ENCODE measurements at regions not wholly inside any gene's neighbourhood (a gene's known extent, or its start where the extent isn't known, plus 50 kb on each side); places are given as distances from the start of the nearest gene placed in this dataset.
"Not testable (repeated sequence)": the region's sequence is repeated elsewhere in the genome, so short reads cannot be mapped to it uniquely, and the experiment has no call there.

DNA sequence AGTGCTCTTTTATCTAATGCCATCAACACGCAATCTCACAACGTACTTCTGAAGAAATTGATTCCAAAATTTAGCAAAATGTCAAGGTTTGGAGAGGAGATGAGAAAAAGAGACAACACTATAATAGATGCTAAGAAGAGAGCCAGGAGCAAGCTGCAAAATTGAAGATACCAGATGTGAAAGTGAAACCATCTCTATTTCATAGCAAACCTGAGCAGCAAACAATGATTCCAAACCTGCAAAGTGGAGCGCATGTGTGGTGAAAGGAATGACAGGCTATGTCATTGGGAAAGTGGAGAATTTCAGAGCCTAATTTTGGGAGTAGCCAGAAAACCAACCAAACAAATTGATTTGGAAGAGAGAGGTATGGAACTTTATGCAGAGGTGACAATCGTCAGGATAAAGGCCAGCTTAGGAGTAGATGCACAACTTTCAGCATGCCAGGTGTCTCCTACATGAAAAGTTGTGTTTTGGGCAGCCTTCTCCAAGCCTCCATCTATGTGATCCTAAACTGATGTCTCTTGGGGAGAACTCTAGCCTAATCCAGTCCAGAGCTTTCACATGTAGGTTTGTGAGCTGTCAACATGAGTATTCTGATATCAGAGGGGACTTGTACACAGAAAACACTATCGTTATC, 158.4 kb upstream of the FNDC3A start:
- TF ChIP-seq, protein P1, sequence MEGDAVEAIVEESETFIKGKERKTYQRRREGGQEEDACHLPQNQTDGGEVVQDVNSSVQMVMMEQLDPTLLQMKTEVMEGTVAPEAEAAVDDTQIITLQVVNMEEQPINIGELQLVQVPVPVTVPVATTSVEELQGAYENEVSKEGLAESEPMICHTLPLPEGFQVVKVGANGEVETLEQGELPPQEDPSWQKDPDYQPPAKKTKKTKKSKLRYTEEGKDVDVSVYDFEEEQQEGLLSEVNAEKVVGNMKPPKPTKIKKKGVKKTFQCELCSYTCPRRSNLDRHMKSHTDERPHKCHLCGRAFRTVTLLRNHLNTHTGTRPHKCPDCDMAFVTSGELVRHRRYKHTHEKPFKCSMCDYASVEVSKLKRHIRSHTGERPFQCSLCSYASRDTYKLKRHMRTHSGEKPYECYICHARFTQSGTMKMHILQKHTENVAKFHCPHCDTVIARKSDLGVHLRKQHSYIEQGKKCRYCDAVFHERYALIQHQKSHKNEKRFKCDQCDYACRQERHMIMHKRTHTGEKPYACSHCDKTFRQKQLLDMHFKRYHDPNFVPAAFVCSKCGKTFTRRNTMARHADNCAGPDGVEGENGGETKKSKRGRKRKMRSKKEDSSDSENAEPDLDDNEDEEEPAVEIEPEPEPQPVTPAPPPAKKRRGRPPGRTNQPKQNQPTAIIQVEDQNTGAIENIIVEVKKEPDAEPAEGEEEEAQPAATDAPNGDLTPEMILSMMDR (IDR thresholded peaks at IDR 0.05; ENCODE audit: insufficient read depth, low read length, poor library complexity, severe bottlenecking): no peak
- Histone ChIP-seq H3K4me3 (replicated peaks; ENCODE audit: low read depth, low read length) (no peak overlapping the region), H3K36me3 (ENCODE audit: control insufficient read depth, insufficient read depth, low read length) (no peaks in the 10 kb centered on the region), H3K27me3 (replicated peaks; ENCODE audit: control insufficient read depth, insufficient read depth, low read length) (no peaks in the 10 kb centered on the region; the same call in none of the 2 replicates)
- DNase-seq (ENCODE audit: extremely low read depth, insufficient read length): no peak

DNA sequence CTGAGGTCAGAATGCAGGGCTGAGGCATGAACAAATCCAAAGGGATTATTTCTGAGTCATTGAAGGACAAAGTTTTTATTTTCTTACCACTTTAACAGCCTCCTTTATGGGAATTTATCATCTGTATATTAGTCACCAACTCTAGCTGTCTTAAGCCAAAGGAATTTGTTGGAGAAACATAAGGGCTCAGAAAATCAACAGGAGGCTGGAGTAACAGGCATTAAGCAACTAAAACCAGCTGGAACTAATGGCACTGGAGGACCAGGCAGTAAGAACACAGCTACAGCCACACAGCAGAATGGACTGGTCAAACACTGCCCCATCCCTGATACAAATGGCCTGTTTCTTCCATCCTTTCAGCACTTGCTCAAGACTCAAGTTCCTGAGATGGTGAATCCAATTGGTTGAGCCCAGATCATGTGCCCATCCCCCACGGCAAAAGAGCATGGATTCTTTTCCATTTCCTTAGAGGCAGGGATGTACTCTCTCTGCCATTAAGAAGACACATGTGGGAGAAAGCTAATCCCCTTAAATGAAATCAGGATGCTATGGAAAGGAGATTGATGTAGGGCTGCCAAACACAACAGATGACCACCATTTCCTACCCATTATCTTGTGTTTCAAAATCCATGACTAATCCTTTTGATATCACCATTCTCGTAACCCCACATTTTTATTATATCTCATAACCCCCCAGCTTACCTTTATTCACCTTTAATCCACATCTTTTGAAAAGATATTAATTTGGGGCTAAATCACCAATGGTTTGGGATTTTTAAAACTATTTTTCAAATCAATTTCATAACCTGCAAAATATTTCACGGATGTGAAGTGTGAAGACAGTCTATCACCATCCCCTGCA, 157.0 kb upstream of the FNDC3A start:
- TF ChIP-seq, protein P1 (IDR thresholded peaks at IDR 0.05; ENCODE audit: insufficient read depth, low read length, poor library complexity, severe bottlenecking): no peak
- DNase-seq (ENCODE audit: extremely low read depth, insufficient read length): no peak
- Histone ChIP-seq H3K4me3 (replicated peaks; ENCODE audit: low read depth, low read length) (no peak overlapping the region), H3K27me3 (replicated peaks; ENCODE audit: control insufficient read depth, insufficient read depth, low read length) (peaks cover 1% of the 10 kb centered on the region), H3K36me3 (ENCODE audit: control insufficient read depth, insufficient read depth, low read length) (no peaks in the 10 kb centered on the region)

DNA sequence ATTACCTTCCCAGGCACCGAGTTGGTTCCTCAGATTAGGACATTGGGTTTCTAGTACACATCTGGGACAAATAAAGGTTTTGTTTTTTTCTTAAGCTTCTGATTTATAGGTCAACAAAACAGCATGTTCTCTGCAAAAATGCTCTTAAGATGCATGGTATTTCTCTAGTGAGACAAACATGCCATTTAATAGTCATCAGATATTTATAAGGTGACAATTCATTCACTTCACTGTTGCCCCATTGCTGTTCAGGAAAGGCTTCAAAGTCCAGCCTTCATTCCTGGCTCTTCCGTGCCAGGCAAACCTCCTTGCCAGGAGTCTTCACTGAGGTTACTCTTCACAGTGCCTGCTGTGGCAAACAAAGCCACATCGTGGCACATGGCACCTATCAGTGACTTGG, 156.3 kb upstream of the FNDC3A start:
- TF ChIP-seq, protein P1 (IDR thresholded peaks at IDR 0.05; ENCODE audit: insufficient read depth, low read length, poor library complexity, severe bottlenecking): no peak
- Histone ChIP-seq H3K27me3 (replicated peaks; ENCODE audit: control insufficient read depth, insufficient read depth, low read length) (peaks cover 1% of the 10 kb centered on the region), H3K4me3 (replicated peaks; ENCODE audit: low read depth, low read length) (no peak overlapping the region), H3K36me3 (ENCODE audit: control insufficient read depth, insufficient read depth, low read length) (no peaks in the 10 kb centered on the region)
- DNase-seq (ENCODE audit: extremely low read depth, insufficient read length): no peak

DNA sequence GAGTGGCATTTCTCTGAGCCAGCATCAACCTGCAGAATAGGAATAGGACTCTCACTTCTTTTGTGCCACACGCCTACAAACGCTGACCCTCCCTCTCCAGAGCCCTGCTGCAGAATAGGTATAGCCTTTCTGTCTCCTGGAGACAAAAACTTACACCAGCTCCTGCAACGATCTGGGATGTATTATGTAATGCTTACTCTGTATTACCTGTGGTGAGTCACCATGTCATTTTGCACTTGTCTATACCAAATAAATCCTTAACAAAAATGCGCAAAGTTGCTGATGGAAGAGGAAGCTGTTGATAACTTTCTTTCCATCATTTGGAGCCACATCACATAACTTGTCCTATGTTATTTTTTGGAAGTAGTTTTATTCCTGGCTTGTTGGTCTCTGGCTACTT, 155.8 kb upstream of the FNDC3A start:
- Histone ChIP-seq H3K27me3 (replicated peaks; ENCODE audit: control insufficient read depth, insufficient read depth, low read length) (peaks cover 1% of the 10 kb centered on the region), H3K4me3 (replicated peaks; ENCODE audit: low read depth, low read length) (no peak overlapping the region), H3K36me3 (ENCODE audit: control insufficient read depth, insufficient read depth, low read length) (no peaks in the 10 kb centered on the region)
- TF ChIP-seq, protein P1 (IDR thresholded peaks at IDR 0.05; ENCODE audit: insufficient read depth, low read length, poor library complexity, severe bottlenecking): no peak
- no peak for DNase-seq (ENCODE audit: extremely low read depth, insufficient read length)

DNA sequence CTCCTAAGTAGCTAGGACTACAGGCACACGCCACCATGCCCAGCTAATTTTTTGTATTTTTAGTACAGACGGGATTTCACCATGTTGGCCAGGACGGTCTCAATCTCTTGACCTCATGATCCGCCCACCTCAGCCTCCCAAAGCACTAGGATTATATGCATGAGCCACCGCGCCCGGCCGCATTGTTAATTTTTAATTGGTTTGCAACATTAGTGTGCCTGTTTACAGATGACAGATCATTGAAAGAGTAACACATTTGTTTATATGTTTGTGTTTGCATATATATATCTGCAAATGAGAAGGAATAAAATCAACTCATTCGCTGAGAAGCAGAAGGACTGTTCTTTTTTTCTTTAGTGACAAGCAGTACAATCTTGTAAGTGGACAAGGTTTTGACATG, 152.2 kb upstream of the FNDC3A start:
- H3K4me3 ChIP-seq (replicated peaks; ENCODE audit: low read depth, low read length); DNase-seq (ENCODE audit: extremely low read depth, insufficient read length); H3K36me3 ChIP-seq (ENCODE audit: control insufficient read depth, insufficient read depth, low read length); H3K27me3 ChIP-seq (replicated peaks; ENCODE audit: control insufficient read depth, insufficient read depth, low read length): not testable (repeated sequence)

DNA sequence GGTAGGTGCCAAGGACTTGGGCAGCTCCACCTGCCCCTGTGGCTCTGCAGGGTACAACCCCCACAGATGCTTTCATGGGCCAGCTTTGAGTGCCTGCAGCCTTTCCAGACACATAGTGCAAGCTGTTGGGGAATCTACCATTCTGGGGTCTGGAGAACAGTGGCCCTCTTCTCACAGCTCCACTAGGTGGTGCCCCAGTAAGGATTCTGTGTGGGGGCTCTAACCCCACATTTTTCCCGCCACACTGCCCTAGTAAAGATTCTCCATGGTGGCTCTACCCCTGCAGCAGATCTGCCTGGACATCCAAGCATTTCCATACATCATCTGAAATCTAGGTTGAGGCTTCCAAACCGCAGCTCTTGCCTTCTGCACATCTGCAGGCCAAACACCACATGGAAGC, 149.7 kb upstream of the FNDC3A start:
- TF ChIP-seq, protein P1 (IDR thresholded peaks at IDR 0.05; ENCODE audit: insufficient read depth, low read length, poor library complexity, severe bottlenecking): no peak
- Histone ChIP-seq H3K27me3 (replicated peaks; ENCODE audit: control insufficient read depth, insufficient read depth, low read length) (peaks cover 1% of the 10 kb centered on the region; the same call in 1 of the 2 replicates), H3K36me3 (ENCODE audit: control insufficient read depth, insufficient read depth, low read length) (no peaks in the 10 kb centered on the region), H3K4me3 (replicated peaks; ENCODE audit: low read depth, low read length) (no peak overlapping the region)
- no peak for DNase-seq (ENCODE audit: extremely low read depth, insufficient read length)

DNA sequence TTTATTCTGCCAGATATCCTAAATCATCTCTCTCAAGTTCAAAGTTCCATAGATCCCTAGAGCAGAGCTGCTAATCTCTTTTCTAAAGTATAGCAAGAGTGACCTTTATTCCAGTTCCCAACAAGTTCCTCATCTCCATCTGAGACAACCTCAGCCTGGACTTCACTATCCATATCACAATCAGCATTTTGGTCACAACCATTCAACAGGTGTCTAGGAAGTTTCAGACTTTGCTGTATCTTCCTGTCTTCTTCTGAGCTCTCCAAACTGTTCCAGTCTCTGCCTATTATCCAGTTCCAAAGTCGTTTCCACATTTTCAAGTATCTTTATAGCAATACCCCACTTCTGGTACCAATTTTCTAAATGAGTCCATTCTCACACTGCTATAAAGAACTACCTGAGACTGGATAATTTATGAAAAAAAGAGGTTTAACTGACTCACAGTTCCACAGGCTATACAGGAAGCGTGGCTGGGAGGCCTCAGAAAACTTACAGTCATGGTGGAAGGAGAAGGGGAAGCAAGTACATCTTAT, 148.7 kb upstream of the FNDC3A start:
- not testable (repeated sequence) for DNase-seq (ENCODE audit: extremely low read depth, insufficient read length); H3K4me3 ChIP-seq (replicated peaks; ENCODE audit: low read depth, low read length); H3K36me3 ChIP-seq (ENCODE audit: control insufficient read depth, insufficient read depth, low read length); H3K27me3 ChIP-seq (replicated peaks; ENCODE audit: control insufficient read depth, insufficient read depth, low read length)
